ENCODE measurements at regions not wholly inside any gene's neighbourhood (a gene's known extent, or its start where the extent isn't known, plus 50 kb on each side); places are given as distances from the start of the nearest gene placed in this dataset.

- DNase-seq (ENCODE audit: low spot score) = no peak
Observed at GRCh38 chr2:41726364-41726763, 321.5 kb upstream of the PKDCC start.

GRCh38 chr2:41727152-41727551 lies 320.7 kb upstream of the PKDCC start:
- no peak for DNase-seq (ENCODE audit: low spot score)

GRCh38 chr2:41727711-41728110 lies 320.1 kb upstream of the PKDCC start:
- no peak for DNase-seq (ENCODE audit: low spot score)

- no peak for DNase-seq (ENCODE audit: low spot score)
Observed at GRCh38 chr2:41728788-41729338, 319.0 kb upstream of the PKDCC start.

- DNase-seq (ENCODE audit: low spot score) = no peak
Observed at GRCh38 chr2:41729800-41730364, 317.9 kb upstream of the PKDCC start.

GRCh38 chr2:41735006-41735405 lies 312.8 kb upstream of the PKDCC start:
- DNase-seq (ENCODE audit: low spot score) = no peak

GRCh38 chr2:41735476-41735875 lies 312.3 kb upstream of the PKDCC start:
- no peak for DNase-seq (ENCODE audit: low spot score)

- DNase-seq (ENCODE audit: low spot score) = no peak
Observed at GRCh38 chr2:41736105-41736567, 311.7 kb upstream of the PKDCC start.

- DNase-seq (ENCODE audit: low spot score) = no peak
Observed at GRCh38 chr2:41736586-41736985, 311.2 kb upstream of the PKDCC start.

- DNase-seq (ENCODE audit: low spot score) = no peak
Observed at GRCh38 chr2:41737888-41738287, 309.9 kb upstream of the PKDCC start.

GRCh38 chr2:41741951-41742595 lies 305.7 kb upstream of the PKDCC start:
- DNase-seq (ENCODE audit: low spot score) = no peak

- DNase-seq (ENCODE audit: low spot score) = no peak
Observed at GRCh38 chr2:41743324-41743723, 304.5 kb upstream of the PKDCC start.

GRCh38 chr2:41750829-41751228 lies 297.0 kb upstream of the PKDCC start:
- DNase-seq (ENCODE audit: low spot score) = no peak

GRCh38 chr2:41759880-41760279 lies 287.9 kb upstream of the PKDCC start:
- no peak for DNase-seq (ENCODE audit: low spot score)

- no peak for DNase-seq (ENCODE audit: low spot score)
Observed at GRCh38 chr2:41763141-41763540, 284.7 kb upstream of the PKDCC start.

GRCh38 chr2:41764131-41764530 lies 283.7 kb upstream of the PKDCC start:
- no peak for DNase-seq (ENCODE audit: low spot score)

GRCh38 chr2:41764919-41765318 lies 282.9 kb upstream of the PKDCC start:
- DNase-seq (ENCODE audit: low spot score) = no peak

GRCh38 chr2:41768310-41768709 lies 279.5 kb upstream of the PKDCC start:
- DNase-seq (ENCODE audit: low spot score) = no peak

GRCh38 chr2:41771710-41772109 lies 276.1 kb upstream of the PKDCC start:
- no peak for DNase-seq (ENCODE audit: low spot score)

- DNase-seq (ENCODE audit: low spot score) = no peak
Observed at GRCh38 chr2:41772697-41773096, 275.1 kb upstream of the PKDCC start.

GRCh38 chr2:41774011-41774605 lies 273.7 kb upstream of the PKDCC start:
- no peak for DNase-seq (ENCODE audit: low spot score)

- DNase-seq (ENCODE audit: low spot score) = no peak
Observed at GRCh38 chr2:41775366-41776025, 272.3 kb upstream of the PKDCC start.

GRCh38 chr2:41779888-41780287 lies 267.9 kb upstream of the PKDCC start:
- DNase-seq (ENCODE audit: low spot score) = no peak

Measured in hepatic stellate cell (primary cell).